Mucosa of rectum (tissue), 2 donors: ENCODE measurements at regions not wholly inside any gene's neighbourhood (a gene's known extent, or its start where the extent isn't known, plus 50 kb on each side); places are given as distances from the start of the nearest gene placed in this dataset.

Experiments used
- H3K27ac ChIP-seq, 2 donors: one replicate each; pipeline ENCODE4 v1.7.0; 2013; ENCODE audit warnings: inconsistent platforms in 2 of 2, low read depth in 2 of 2, low read length in 2 of 2
- H3K27me3 ChIP-seq, 2 donors: one replicate each; pipeline ENCODE4 v1.7.0; 2013; ENCODE audit warnings: low read length in 2 of 2; ENCODE audit not compliant: control insufficient read depth in 2 of 2, insufficient read depth in 2 of 2
- H3K36me3 ChIP-seq, 2 donors: one replicate each; pipeline ENCODE4 v1.7.0; 2013; ENCODE audit warnings: low read length in 2 of 2; ENCODE audit not compliant: control insufficient read depth in 2 of 2, insufficient read depth in 2 of 2
- H3K4me1 ChIP-seq, 2 donors: one replicate each; pipeline ENCODE4 v1.7.0; 2013; ENCODE audit warnings: low read length in 2 of 2, mild to moderate bottlenecking in 1 of 2; ENCODE audit not compliant: control insufficient read depth in 2 of 2, insufficient read depth in 2 of 2
- H3K4me3 ChIP-seq, 2 donors: one replicate each; pipeline ENCODE4 v1.7.0; 2013; ENCODE audit warnings: low read length in 2 of 2
- H3K9ac ChIP-seq, 2 donors: one replicate each; pipeline ENCODE4 v1.7.0; 2013; ENCODE audit warnings: low read length in 2 of 2, low read depth in 1 of 2, mild to moderate bottlenecking in 1 of 2
- H3K9me3 ChIP-seq, 2 donors: one replicate each; pipeline ENCODE4 v1.7.0; 2013; ENCODE audit warnings: low read length in 2 of 2; ENCODE audit not compliant: control insufficient read depth in 2 of 2
- donor health status: healthy.
- donor health status: Normal muscosa, but diverticular disease.

GRCh38 chr5:116651653-116652052, 77.0 kb upstream of the SEMA6A start:
- no peaks in the 10 kb centered on the region for H3K36me3 ChIP-seq
- H3K4me1 ChIP-seq, result no peaks in the 10 kb centered on the region
- H3K9ac ChIP-seq, result no peak overlapping the region
- no peaks in the 10 kb centered on the region for H3K27me3 ChIP-seq
- no peak overlapping the region for H3K4me3 ChIP-seq
- H3K27ac ChIP-seq, result no peak overlapping the region
- H3K9me3 ChIP-seq, result no peaks in the 10 kb centered on the region

GRCh38 chr5:116650964-116651363, 76.3 kb upstream of the SEMA6A start:
- Histone ChIP-seq H3K27ac (no peak overlapping the region), H3K4me1 (no peaks in the 10 kb centered on the region), H3K9ac (no peak overlapping the region), H3K27me3 (no peaks in the 10 kb centered on the region), H3K4me3 (no peak overlapping the region), H3K36me3 (no peaks in the 10 kb centered on the region), H3K9me3 (no peaks in the 10 kb centered on the region)

- no peak overlapping the region for H3K4me3 ChIP-seq
- no peaks in the 10 kb centered on the region for H3K36me3 ChIP-seq
- no peaks in the 10 kb centered on the region for H3K9me3 ChIP-seq
- H3K4me1 ChIP-seq, result no peaks in the 10 kb centered on the region
- H3K27ac ChIP-seq, result no peak overlapping the region
- H3K9ac ChIP-seq, result no peak overlapping the region
- H3K27me3 ChIP-seq, result no peaks in the 10 kb centered on the region
Observed at GRCh38 chr5:116650544-116650943, 75.9 kb upstream of the SEMA6A start.

- H3K27ac ChIP-seq, result no peak overlapping the region
- no peaks in the 10 kb centered on the region for H3K9me3 ChIP-seq
- no peak overlapping the region for H3K4me3 ChIP-seq
- no peak overlapping the region for H3K9ac ChIP-seq
- H3K4me1 ChIP-seq, result no peaks in the 10 kb centered on the region
- H3K27me3 ChIP-seq, result no peaks in the 10 kb centered on the region
- no peaks in the 10 kb centered on the region for H3K36me3 ChIP-seq
Observed at GRCh38 chr5:116646611-116647289, 72.1 kb upstream of the SEMA6A start.

GRCh38 chr5:116645627-116646026, 71.0 kb upstream of the SEMA6A start:
- H3K9ac ChIP-seq, result no peak overlapping the region
- H3K9me3 ChIP-seq, result no peaks in the 10 kb centered on the region
- no peaks in the 10 kb centered on the region for H3K27me3 ChIP-seq
- H3K4me3 ChIP-seq, result no peak overlapping the region
- H3K27ac ChIP-seq, result no peak overlapping the region
- no peaks in the 10 kb centered on the region for H3K36me3 ChIP-seq
- no peaks in the 10 kb centered on the region for H3K4me1 ChIP-seq

- Histone ChIP-seq H3K4me1 (no peaks in the 10 kb centered on the region), H3K4me3 (no peak overlapping the region), H3K9me3 (no peaks in the 10 kb centered on the region), H3K36me3 (no peaks in the 10 kb centered on the region), H3K9ac (no peak overlapping the region), H3K27ac (no peak overlapping the region), H3K27me3 (no peaks in the 10 kb centered on the region)
Observed at GRCh38 chr5:116640236-116640635, 65.6 kb upstream of the SEMA6A start.

- Histone ChIP-seq H3K27ac (no peak overlapping the region), H3K9ac (no peak overlapping the region), H3K9me3 (no peaks in the 10 kb centered on the region), H3K36me3 (no peaks in the 10 kb centered on the region), H3K4me3 (no peak overlapping the region), H3K27me3 (no peaks in the 10 kb centered on the region), H3K4me1 (no peaks in the 10 kb centered on the region)
Observed at GRCh38 chr5:116637149-116637740, 62.6 kb upstream of the SEMA6A start.

- H3K27ac ChIP-seq, result no peak overlapping the region
- H3K4me1 ChIP-seq, result no peaks in the 10 kb centered on the region
- H3K27me3 ChIP-seq, result no peaks in the 10 kb centered on the region
- H3K4me3 ChIP-seq, result no peak overlapping the region
- no peak overlapping the region for H3K9ac ChIP-seq
- no peaks in the 10 kb centered on the region for H3K9me3 ChIP-seq
- no peaks in the 10 kb centered on the region for H3K36me3 ChIP-seq
Observed at GRCh38 chr5:116632890-116633289, 58.3 kb upstream of the SEMA6A start.

- H3K36me3 ChIP-seq, result no peaks in the 10 kb centered on the region
- no peak overlapping the region for H3K9ac ChIP-seq
- no peaks in the 10 kb centered on the region for H3K9me3 ChIP-seq
- H3K4me1 ChIP-seq, result no peaks in the 10 kb centered on the region
- H3K27me3 ChIP-seq, result no peaks in the 10 kb centered on the region
- H3K27ac ChIP-seq, result no peak overlapping the region
- no peak overlapping the region for H3K4me3 ChIP-seq
Observed at GRCh38 chr5:116631147-116631546, 56.5 kb upstream of the SEMA6A start.

- Histone ChIP-seq H3K4me3 (no peak overlapping the region), H3K4me1 (no peaks in the 10 kb centered on the region), H3K27me3 (no peaks in the 10 kb centered on the region), H3K9me3 (no peaks in the 10 kb centered on the region), H3K27ac (no peak overlapping the region), H3K36me3 (no peaks in the 10 kb centered on the region), H3K9ac (no peak overlapping the region)
Observed at GRCh38 chr5:116629168-116629567, 54.5 kb upstream of the SEMA6A start.
